ENCODE measurements at regions not wholly inside any gene's neighbourhood (a gene's known extent, or its start where the extent isn't known, plus 50 kb on each side); places are given as distances from the start of the nearest gene placed in this dataset.

GRCh38 chr3:5504135-5504534, 316.6 kb downstream of the EDEM1 start:
- TF ChIP-seq REXO4 (CRISPR knock-in tag; IDR thresholded peaks at IDR 0.05; ENCODE audit: borderline replicate concordance) (no peak), MEF2D (CRISPR knock-in tag; IDR thresholded peaks at IDR 0.05) (no peak), STAG1 (CRISPR knock-in tag; IDR thresholded peaks at IDR 0.05) (no peak), PHF8 (CRISPR knock-in tag; IDR thresholded peaks at IDR 0.05) (no peak), ZNF143 (CRISPR knock-in tag; IDR thresholded peaks at IDR 0.05) (no peak), ZNF790 (CRISPR knock-in tag; IDR thresholded peaks at IDR 0.05; ENCODE audit: borderline replicate concordance) (no peak), TSC22D2 (CRISPR knock-in tag; IDR thresholded peaks at IDR 0.05; ENCODE audit: borderline replicate concordance) (no peak)
- TF ChIP-seq, protein P1, sequence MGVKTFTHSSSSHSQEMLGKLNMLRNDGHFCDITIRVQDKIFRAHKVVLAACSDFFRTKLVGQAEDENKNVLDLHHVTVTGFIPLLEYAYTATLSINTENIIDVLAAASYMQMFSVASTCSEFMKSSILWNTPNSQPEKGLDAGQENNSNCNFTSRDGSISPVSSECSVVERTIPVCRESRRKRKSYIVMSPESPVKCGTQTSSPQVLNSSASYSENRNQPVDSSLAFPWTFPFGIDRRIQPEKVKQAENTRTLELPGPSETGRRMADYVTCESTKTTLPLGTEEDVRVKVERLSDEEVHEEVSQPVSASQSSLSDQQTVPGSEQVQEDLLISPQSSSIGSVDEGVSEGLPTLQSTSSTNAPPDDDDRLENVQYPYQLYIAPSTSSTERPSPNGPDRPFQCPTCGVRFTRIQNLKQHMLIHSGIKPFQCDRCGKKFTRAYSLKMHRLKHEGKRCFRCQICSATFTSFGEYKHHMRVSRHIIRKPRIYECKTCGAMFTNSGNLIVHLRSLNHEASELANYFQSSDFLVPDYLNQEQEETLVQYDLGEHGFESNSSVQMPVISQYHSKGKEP (CRISPR knock-in tag; IDR thresholded peaks at IDR 0.05) = no peak
- TF ChIP-seq, protein P2, sequence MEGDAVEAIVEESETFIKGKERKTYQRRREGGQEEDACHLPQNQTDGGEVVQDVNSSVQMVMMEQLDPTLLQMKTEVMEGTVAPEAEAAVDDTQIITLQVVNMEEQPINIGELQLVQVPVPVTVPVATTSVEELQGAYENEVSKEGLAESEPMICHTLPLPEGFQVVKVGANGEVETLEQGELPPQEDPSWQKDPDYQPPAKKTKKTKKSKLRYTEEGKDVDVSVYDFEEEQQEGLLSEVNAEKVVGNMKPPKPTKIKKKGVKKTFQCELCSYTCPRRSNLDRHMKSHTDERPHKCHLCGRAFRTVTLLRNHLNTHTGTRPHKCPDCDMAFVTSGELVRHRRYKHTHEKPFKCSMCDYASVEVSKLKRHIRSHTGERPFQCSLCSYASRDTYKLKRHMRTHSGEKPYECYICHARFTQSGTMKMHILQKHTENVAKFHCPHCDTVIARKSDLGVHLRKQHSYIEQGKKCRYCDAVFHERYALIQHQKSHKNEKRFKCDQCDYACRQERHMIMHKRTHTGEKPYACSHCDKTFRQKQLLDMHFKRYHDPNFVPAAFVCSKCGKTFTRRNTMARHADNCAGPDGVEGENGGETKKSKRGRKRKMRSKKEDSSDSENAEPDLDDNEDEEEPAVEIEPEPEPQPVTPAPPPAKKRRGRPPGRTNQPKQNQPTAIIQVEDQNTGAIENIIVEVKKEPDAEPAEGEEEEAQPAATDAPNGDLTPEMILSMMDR (CRISPR knock-in tag; IDR thresholded peaks at IDR 0.05) = no peak
- TF ChIP-seq, protein P3, sequence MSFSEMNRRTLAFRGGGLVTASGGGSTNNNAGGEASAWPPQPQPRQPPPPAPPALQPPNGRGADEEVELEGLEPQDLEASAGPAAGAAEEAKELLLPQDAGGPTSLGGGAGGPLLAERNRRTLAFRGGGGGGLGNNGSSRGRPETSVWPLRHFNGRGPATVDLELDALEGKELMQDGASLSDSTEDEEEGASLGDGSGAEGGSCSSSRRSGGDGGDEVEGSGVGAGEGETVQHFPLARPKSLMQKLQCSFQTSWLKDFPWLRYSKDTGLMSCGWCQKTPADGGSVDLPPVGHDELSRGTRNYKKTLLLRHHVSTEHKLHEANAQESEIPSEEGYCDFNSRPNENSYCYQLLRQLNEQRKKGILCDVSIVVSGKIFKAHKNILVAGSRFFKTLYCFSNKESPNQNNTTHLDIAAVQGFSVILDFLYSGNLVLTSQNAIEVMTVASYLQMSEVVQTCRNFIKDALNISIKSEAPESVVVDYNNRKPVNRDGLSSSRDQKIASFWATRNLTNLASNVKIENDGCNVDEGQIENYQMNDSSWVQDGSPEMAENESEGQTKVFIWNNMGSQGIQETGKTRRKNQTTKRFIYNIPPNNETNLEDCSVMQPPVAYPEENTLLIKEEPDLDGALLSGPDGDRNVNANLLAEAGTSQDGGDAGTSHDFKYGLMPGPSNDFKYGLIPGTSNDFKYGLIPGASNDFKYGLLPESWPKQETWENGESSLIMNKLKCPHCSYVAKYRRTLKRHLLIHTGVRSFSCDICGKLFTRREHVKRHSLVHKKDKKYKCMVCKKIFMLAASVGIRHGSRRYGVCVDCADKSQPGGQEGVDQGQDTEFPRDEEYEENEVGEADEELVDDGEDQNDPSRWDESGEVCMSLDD (CRISPR knock-in tag; IDR thresholded peaks at IDR 0.05; ENCODE audit: borderline replicate concordance) = no peak
